HEK293T (cell line): ENCODE measurements at regions not wholly inside any gene's neighbourhood (a gene's known extent, or its start where the extent isn't known, plus 50 kb on each side); places are given as distances from the start of the nearest gene placed in this dataset.

Experiments used
- FOXM1 ChIP-seq: fragments of 450-650 bp; IDR thresholded peaks from 2 replicates; pipeline ENCODE4 v1.6.1; 2017; ENCODE audit warnings: mild to moderate bottlenecking, borderline replicate concordance
- HDGF ChIP-seq: fragments of 450-650 bp; IDR thresholded peaks from 2 replicates; pipeline ENCODE4 v1.6.1; 2017; ENCODE audit warnings: antibody characterized with exemption, borderline replicate concordance

- no peak for TF ChIP-seq HDGF
- TF ChIP-seq FOXM1 = no peak
These were observed 146.3 kb upstream of the ZNF536 start for GRCh38 chr19:30225676-30226463.
